Activated T-helper 2 cell treated with anti-CD3 and anti-CD28 coated beads, Interferon-gamma antibody, Interleukin-2, Interleukin-4, amounts not matched to agents 10 μg/mL and 5 μg/mL and 100 μg/mL, durations not matched to agents 14 hours and 24 hours and 36 hours (primary cell): ENCODE measurements at regions not wholly inside any gene's neighbourhood (a gene's known extent, or its start where the extent isn't known, plus 50 kb on each side); places are given as distances from the start of the nearest gene placed in this dataset.
"Not testable (repeated sequence)": the region's sequence is repeated elsewhere in the genome, so short reads cannot be mapped to it uniquely, and the experiment has no call there.

ENCODE experiments used
- DNase-seq: peaks from one replicate; pipeline ENCODE4 v3.0.0; 2021; ENCODE audit warnings: low spot score
- H3K27ac Mint-ChIP-seq: one replicate; pipeline ENCODE4 v1.8.0; 2021; ENCODE audit warnings: mixed read lengths
- H3K27me3 Mint-ChIP-seq: one replicate; pipeline ENCODE4 v1.8.0; 2021; ENCODE audit warnings: low read depth, mixed read lengths
- H3K36me3 Mint-ChIP-seq: one replicate; pipeline ENCODE4 v1.8.0; 2021; ENCODE audit warnings: low read depth, mixed read lengths
- H3K4me1 Mint-ChIP-seq: one replicate; pipeline ENCODE4 v1.8.0; 2021; ENCODE audit warnings: low read depth, mixed read lengths
- H3K4me3 Mint-ChIP-seq: one replicate; pipeline ENCODE4 v1.8.0; 2021; ENCODE audit warnings: low read depth, mild to moderate bottlenecking, moderate library complexity, mixed read lengths
- H3K9me3 Mint-ChIP-seq: one replicate; pipeline ENCODE4 v1.8.0; 2021; ENCODE audit warnings: mixed read lengths
- intact Hi-C: fragments of 100-400 bp; cut with micrococcal nuclease; formaldehyde crosslinking; loops from one replicate; pipeline ENCODE4 v1.15.1; 2023

- intact Hi-C loops, result no loop called here
- DNase-seq, result no peak
- Mint-ChIP-seq H3K27ac (no peak overlapping the region), H3K27me3 (no peaks in the 10 kb centered on the region), H3K4me1 (no peaks in the 10 kb centered on the region), H3K9me3 (peaks cover 4% of the 10 kb centered on the region), H3K36me3 (no peaks in the 10 kb centered on the region), H3K4me3 (no peak overlapping the region)
Observed at GRCh38 chr18:1619507-1619906, 714.8 kb downstream of the ADCYAP1 start.

- H3K4me1 Mint-ChIP-seq, result no peaks in the 10 kb centered on the region
- H3K9me3 Mint-ChIP-seq, result no peaks in the 10 kb centered on the region
- intact Hi-C loops, result no loop called here
- H3K27ac Mint-ChIP-seq, result no peak overlapping the region
- H3K27me3 Mint-ChIP-seq, result no peaks in the 10 kb centered on the region
- no peaks in the 10 kb centered on the region for H3K36me3 Mint-ChIP-seq
- DNase-seq, result no peak
- no peak overlapping the region for H3K4me3 Mint-ChIP-seq
Observed at GRCh38 chr18:1624612-1625011, 719.9 kb downstream of the ADCYAP1 start.

GRCh38 chr18:1627494-1627893, 722.8 kb downstream of the ADCYAP1 start:
- no peak overlapping the region for H3K27ac Mint-ChIP-seq

GRCh38 chr18:1648712-1649111, 744.0 kb downstream of the ADCYAP1 start:
- no peaks in the 10 kb centered on the region for H3K27me3 Mint-ChIP-seq
- H3K4me1 Mint-ChIP-seq, result no peaks in the 10 kb centered on the region
- intact Hi-C loops, result no loop called here
- no peaks in the 10 kb centered on the region for H3K36me3 Mint-ChIP-seq
- H3K4me3 Mint-ChIP-seq, result no peak overlapping the region
- DNase-seq, result no peak
- H3K9me3 Mint-ChIP-seq, result peaks cover 5% of the 10 kb centered on the region
- H3K27ac Mint-ChIP-seq, result no peak overlapping the region

More at GRCh38 chr18:1627494-1627893, 722.8 kb downstream of the ADCYAP1 start:
- H3K36me3 Mint-ChIP-seq, result no peaks in the 10 kb centered on the region
- H3K4me1 Mint-ChIP-seq, result no peaks in the 10 kb centered on the region
- intact Hi-C loops, result no loop called here
- peaks cover 6% of the 10 kb centered on the region for H3K9me3 Mint-ChIP-seq
- H3K27me3 Mint-ChIP-seq, result no peaks in the 10 kb centered on the region
- no peak for DNase-seq
- no peak overlapping the region for H3K4me3 Mint-ChIP-seq

- Mint-ChIP-seq H3K4me3 (no peak overlapping the region), H3K36me3 (no peaks in the 10 kb centered on the region), H3K27me3 (no peaks in the 10 kb centered on the region), H3K4me1 (no peaks in the 10 kb centered on the region), H3K27ac (no peak overlapping the region), H3K9me3 (no peaks in the 10 kb centered on the region)
- no peak for DNase-seq
- intact Hi-C loops, result no loop called here
Observed at GRCh38 chr18:1652018-1652417, 747.3 kb downstream of the ADCYAP1 start.

GRCh38 chr18:1653873-1654272, 749.2 kb downstream of the ADCYAP1 start:
- H3K27me3 Mint-ChIP-seq, result no peaks in the 10 kb centered on the region
- intact Hi-C loops, result no loop called here
- H3K36me3 Mint-ChIP-seq, result no peaks in the 10 kb centered on the region
- no peaks in the 10 kb centered on the region for H3K4me1 Mint-ChIP-seq
- no peak for DNase-seq
- no peak overlapping the region for H3K4me3 Mint-ChIP-seq
- H3K9me3 Mint-ChIP-seq, result no peaks in the 10 kb centered on the region
- no peak overlapping the region for H3K27ac Mint-ChIP-seq

- H3K4me3 Mint-ChIP-seq, result no peak overlapping the region
- H3K9me3 Mint-ChIP-seq, result no peaks in the 10 kb centered on the region
- no peaks in the 10 kb centered on the region for H3K36me3 Mint-ChIP-seq
- no peaks in the 10 kb centered on the region for H3K27me3 Mint-ChIP-seq
- intact Hi-C loops, result no loop called here
- DNase-seq, result no peak
- no peaks in the 10 kb centered on the region for H3K4me1 Mint-ChIP-seq
- H3K27ac Mint-ChIP-seq, result no peak overlapping the region
Observed at GRCh38 chr18:1657876-1658275, 753.2 kb downstream of the ADCYAP1 start.

GRCh38 chr18:1658908-1659566, 754.4 kb downstream of the ADCYAP1 start:
- H3K4me3 Mint-ChIP-seq, result no peak overlapping the region
- intact Hi-C loops, result no loop called here
- no peak for DNase-seq
- H3K36me3 Mint-ChIP-seq, result no peaks in the 10 kb centered on the region
- no peaks in the 10 kb centered on the region for H3K9me3 Mint-ChIP-seq
- no peaks in the 10 kb centered on the region for H3K4me1 Mint-ChIP-seq
- H3K27ac Mint-ChIP-seq, result no peak overlapping the region
- H3K27me3 Mint-ChIP-seq, result no peaks in the 10 kb centered on the region

- intact Hi-C loops, result loop anchor here (10.0 kb wide), 1 partner anchor 799 kb away; no protein-coding TSS in a partner anchor
Observed at GRCh38 chr18:1663879-1664705, 759.4 kb downstream of the ADCYAP1 start.

GRCh38 chr18:1665079-1665478, 760.4 kb downstream of the ADCYAP1 start:
- H3K4me3 Mint-ChIP-seq, result no peak overlapping the region

More at GRCh38 chr18:1663879-1664705, 759.4 kb downstream of the ADCYAP1 start:
- H3K4me3 Mint-ChIP-seq, result no peak overlapping the region
- no peaks in the 10 kb centered on the region for H3K4me1 Mint-ChIP-seq
- no peak overlapping the region for H3K27ac Mint-ChIP-seq
- peak; percentile 9 for DNase-seq
- no peaks in the 10 kb centered on the region for H3K36me3 Mint-ChIP-seq
- no peaks in the 10 kb centered on the region for H3K27me3 Mint-ChIP-seq
- no peaks in the 10 kb centered on the region for H3K9me3 Mint-ChIP-seq

GRCh38 chr18:1668279-1668678, 763.6 kb downstream of the ADCYAP1 start:
- H3K4me1 Mint-ChIP-seq, result no peaks in the 10 kb centered on the region
- H3K4me3 Mint-ChIP-seq, result no peak overlapping the region
- no peaks in the 10 kb centered on the region for H3K36me3 Mint-ChIP-seq
- no peak overlapping the region for H3K27ac Mint-ChIP-seq
- no peak for DNase-seq
- intact Hi-C loops, result loop anchor here (10.0 kb wide), 1 partner anchor 803 kb away; no protein-coding TSS in a partner anchor
- no peaks in the 10 kb centered on the region for H3K9me3 Mint-ChIP-seq
- H3K27me3 Mint-ChIP-seq, result no peaks in the 10 kb centered on the region

More at GRCh38 chr18:1665079-1665478, 760.4 kb downstream of the ADCYAP1 start:
- Mint-ChIP-seq H3K9me3 (no peaks in the 10 kb centered on the region), H3K36me3 (no peaks in the 10 kb centered on the region), H3K27ac (no peak overlapping the region), H3K27me3 (no peaks in the 10 kb centered on the region), H3K4me1 (no peaks in the 10 kb centered on the region)
- intact Hi-C loops, result loop anchor here (10.0 kb wide), 1 partner anchor 800 kb away; no protein-coding TSS in a partner anchor
- DNase-seq, result no peak

GRCh38 chr18:1671710-1672109, 767.0 kb downstream of the ADCYAP1 start:
- H3K27me3 Mint-ChIP-seq, H3K27ac Mint-ChIP-seq, H3K4me1 Mint-ChIP-seq, intact Hi-C loops, H3K4me3 Mint-ChIP-seq, H3K36me3 Mint-ChIP-seq, DNase-seq, H3K9me3 Mint-ChIP-seq: not testable (repeated sequence)

GRCh38 chr18:1676387-1676786, 771.7 kb downstream of the ADCYAP1 start:
- Mint-ChIP-seq H3K27me3 (no peaks in the 10 kb centered on the region), H3K36me3 (no peaks in the 10 kb centered on the region), H3K27ac (no peak overlapping the region), H3K4me1 (no peaks in the 10 kb centered on the region), H3K4me3 (no peak overlapping the region), H3K9me3 (peaks cover 4% of the 10 kb centered on the region)
- no peak for DNase-seq
- intact Hi-C loops, result no loop called here
